Stimulated activated CD4-positive, alpha-beta T cell treated with anti-CD3 and anti-CD28 coated beads, Interleukin-4, amount 100 ng/mL, for 4 hours (primary cell): ENCODE measurements at regions not wholly inside any gene's neighbourhood (a gene's known extent, or its start where the extent isn't known, plus 50 kb on each side); places are given as distances from the start of the nearest gene placed in this dataset.

Experiments used
- DNase-seq, 2 experiments: peaks; one replicate each; pipeline ENCODE4 v3.0.0-alpha.2; 2020

DNA sequence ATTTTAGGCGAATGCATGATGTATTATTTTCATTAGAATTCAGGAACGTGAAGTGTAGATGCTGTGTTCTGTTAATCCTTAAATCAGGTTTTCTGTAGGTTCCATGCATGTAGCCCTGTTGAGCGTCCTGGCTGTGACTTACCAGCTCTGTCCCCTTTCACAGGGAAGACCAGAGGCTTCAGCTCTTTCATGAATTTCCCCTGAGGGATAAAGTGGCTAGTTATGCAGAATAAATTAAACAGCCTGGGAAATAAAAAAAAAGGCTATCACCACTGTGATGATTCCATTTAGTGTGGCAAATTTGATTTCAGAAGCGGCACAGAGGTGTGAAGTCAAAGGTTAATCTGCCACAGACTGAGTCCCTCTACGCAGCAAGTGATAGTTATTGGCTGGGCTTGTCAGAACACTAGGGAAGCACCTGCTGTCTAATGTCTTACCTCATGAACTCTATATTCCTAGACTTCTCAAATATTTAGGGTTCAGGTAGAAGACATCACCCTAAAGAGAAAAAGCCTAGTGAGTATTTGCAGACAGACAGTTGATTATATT, 61.6 kb upstream of the LINC00305 start:
- DNase-seq, result no peak

DNA sequence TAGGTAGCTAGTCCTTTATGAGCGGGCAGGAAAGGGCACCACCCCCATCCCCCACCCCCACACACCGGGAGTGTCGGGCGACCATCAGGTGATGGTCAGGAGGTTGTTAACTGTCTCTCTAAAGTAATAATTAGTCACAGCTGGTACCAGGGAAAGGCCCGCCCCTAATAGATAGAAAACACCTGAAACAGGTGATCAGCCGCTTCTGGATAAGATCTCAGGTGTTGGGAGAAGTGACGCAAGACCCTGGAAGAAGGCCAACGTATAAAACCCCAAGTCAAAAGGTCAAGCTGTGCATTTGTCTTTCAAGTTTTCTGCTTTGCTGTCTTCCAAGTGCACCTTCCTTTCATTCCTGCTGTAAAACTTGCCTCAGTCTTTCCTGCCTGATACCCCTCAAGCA, 59.6 kb upstream of the LINC00305 start:
- no peak for DNase-seq

DNA sequence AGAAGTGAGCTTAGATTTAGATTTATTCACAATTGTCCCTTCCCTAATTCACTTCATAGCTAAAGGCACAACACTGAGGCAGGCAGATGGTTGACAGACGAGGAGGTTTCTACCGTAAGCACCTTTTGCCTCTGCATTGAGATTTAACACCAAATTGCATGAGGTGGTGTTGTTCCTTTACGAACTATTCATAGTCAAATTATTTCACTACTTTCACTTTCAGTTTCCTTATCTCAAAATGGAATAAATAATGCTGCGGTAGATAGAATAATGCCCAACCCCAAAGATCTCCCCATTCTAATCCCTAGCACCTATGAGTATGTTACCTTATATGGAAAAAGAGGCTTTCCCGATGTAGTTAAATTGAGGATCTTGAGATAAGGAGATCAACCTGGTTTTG, 58.9 kb upstream of the LINC00305 start:
- DNase-seq, result no peak

- no peak for DNase-seq
Measured at GRCh38 chr18:64203295-64203694, 54.4 kb upstream of the LINC00305 start.

DNA sequence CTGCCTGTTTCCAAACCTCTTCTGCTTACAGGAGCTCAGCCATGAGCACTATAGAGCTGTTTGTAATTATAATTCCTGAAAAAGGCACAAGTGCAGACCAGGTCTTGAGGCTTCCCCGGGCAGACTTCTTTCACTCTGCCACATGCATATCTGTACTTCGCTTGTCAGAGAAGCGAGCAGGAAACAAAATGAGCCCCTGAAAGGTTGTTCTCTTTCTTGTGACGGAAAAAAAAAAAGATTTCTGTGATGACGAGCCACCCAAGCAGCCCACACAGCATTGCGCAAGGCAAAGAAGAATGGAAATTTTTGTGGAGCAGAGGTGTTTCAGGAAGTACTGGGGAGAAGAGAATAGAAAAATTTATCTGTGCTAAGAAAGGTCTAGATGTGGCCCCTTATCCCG, 54.0 kb upstream of the LINC00305 start:
- DNase-seq, result no peak

DNA sequence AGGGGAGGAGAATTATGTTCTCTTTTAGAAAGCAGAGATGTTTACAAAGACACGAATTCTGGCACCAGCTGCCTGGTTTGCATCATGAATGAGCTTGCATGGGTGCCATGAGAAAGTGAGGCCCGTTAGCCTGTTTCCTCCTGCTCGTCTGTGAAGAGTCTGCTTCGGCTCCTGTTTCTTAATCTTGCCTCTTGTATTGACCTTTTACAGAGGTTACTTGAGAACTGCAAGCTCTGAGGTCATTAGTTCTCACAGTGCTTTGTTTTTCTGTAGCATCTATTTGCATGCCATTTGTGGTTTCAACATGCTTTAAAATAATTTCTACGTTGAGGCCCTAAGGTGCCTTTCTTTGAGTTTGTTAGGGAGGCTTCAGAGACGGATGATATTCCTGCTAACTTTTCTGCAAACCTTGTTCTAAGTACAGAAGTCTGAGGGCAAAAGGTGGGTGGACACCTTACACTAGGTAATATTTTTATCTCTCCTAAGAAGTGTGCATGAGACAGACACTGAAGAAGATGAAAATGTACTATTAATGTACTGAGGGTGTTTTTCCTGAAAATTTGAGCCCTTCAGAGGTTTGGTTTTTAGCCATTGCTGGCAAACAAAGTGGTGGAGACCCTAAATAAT, 53.4 kb upstream of the LINC00305 start:
- no peak for DNase-seq

- no peak for DNase-seq
Measured at GRCh38 chr18:64201781-64202180, 52.9 kb upstream of the LINC00305 start.

DNA sequence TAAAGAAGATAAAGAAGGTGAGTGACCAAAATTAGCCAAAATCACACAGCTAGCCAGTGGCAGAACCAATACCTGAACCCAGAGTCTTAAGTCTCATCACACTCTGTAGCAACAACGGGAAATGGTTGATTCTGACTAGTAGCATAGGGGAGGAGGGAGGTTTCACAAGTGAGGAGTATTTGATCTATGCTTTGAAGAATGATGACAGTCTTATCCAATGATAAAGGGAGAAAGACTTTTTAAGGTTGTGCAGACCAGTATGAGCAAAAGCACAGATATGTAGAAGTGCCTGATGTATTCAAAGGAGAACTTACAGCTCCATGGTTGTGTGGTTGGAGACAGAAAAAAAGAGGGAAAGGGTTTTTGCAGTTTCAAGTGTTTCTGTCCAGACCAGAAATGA, 50.7 kb upstream of the LINC00305 start:
- no peak for DNase-seq
